Activated CD4-positive, alpha-beta T cell treated with anti-CD3 and anti-CD28 coated beads for 36 hours (primary cell): ENCODE measurements at regions not wholly inside any gene's neighbourhood (a gene's known extent, or its start where the extent isn't known, plus 50 kb on each side); places are given as distances from the start of the nearest gene placed in this dataset.

Experiments
- ATAC-seq: fragments of 200-7000 bp; cut with Tn5 transposase; one replicate; pipeline ENCODE4 v1.10.0; 2021; ENCODE audit warnings: mild to moderate bottlenecking, moderate library complexity
- CTCF ChIA-PET: fragments of 350-600 bp; sonication (Branson Sonifier 250); formaldehyde crosslinking; loops from one replicate; lab custom pipeline; 2021; ENCODE audit warnings: antibody characterized with exemption; lab: Charles Lee
- POLR2A ChIA-PET: fragments of 350-600 bp; sonication (Branson Sonifier 250); formaldehyde crosslinking; loops from one replicate; lab custom pipeline; 2021; ENCODE audit warnings: antibody characterized with exemption, inconsistent platforms; lab: Charles Lee
- DNase-seq: peaks from one replicate; pipeline ENCODE4 v3.0.0-alpha.2; 2020
- H3K27ac Mint-ChIP-seq: one replicate; pipeline ENCODE4 v1.8.0; 2021; ENCODE audit warnings: mixed read lengths
- H3K27me3 Mint-ChIP-seq: one replicate; pipeline ENCODE4 v1.8.0; 2021; ENCODE audit warnings: mixed read lengths
- H3K36me3 Mint-ChIP-seq: one replicate; pipeline ENCODE4 v1.8.0; 2021; ENCODE audit warnings: low read depth, mixed read lengths
- H3K4me1 Mint-ChIP-seq: one replicate; pipeline ENCODE4 v1.8.0; 2021; ENCODE audit warnings: mixed read lengths
- H3K4me3 Mint-ChIP-seq: one replicate; pipeline ENCODE4 v1.8.0; 2021; ENCODE audit warnings: mild to moderate bottlenecking, moderate library complexity, mixed read lengths
- H3K9me3 Mint-ChIP-seq: one replicate; pipeline ENCODE4 v1.8.0; 2021; ENCODE audit warnings: low read depth, mixed read lengths
- intact Hi-C, 2 experiments: fragments of 100-400 bp; cut with DNase I in 1 of 2; cut with micrococcal nuclease in 1 of 2; formaldehyde crosslinking; loops; one replicate each; pipeline versions ENCODE4 v1.14.2 to v1.15.1; 2022 to 2024; cut with DNase I, micrococcal nuclease

- no peaks in the 10 kb centered on the region for H3K36me3 Mint-ChIP-seq
- no peak for DNase-seq
- no peaks in the 10 kb centered on the region for H3K4me1 Mint-ChIP-seq
- POLR2A ChIA-PET = no interaction called here
- H3K9me3 Mint-ChIP-seq = no peaks in the 10 kb centered on the region
- no peak overlapping the region for H3K27ac Mint-ChIP-seq
- peaks cover 10% of the 10 kb centered on the region for H3K27me3 Mint-ChIP-seq
- CTCF ChIA-PET = interaction anchor here (0.9 kb wide), 1 partner anchor 13 kb away, joined by 3 read pairs; no protein-coding TSS in a partner anchor
- intact Hi-C loops = no loop called here
- H3K4me3 Mint-ChIP-seq = no peak overlapping the region
- no peak for ATAC-seq
Measured at GRCh38 chr18:47461406-47461948, 210.0 kb upstream of the SKOR2 start.

- Mint-ChIP-seq H3K27me3 (peaks cover 10% of the 10 kb centered on the region), H3K9me3 (no peaks in the 10 kb centered on the region), H3K4me1 (no peaks in the 10 kb centered on the region), H3K4me3 (no peak overlapping the region), H3K27ac (no peak overlapping the region), H3K36me3 (no peaks in the 10 kb centered on the region)
- intact Hi-C loops = no loop called here
- CTCF ChIA-PET = no interaction called here
- DNase-seq = no peak
- no peak for ATAC-seq
- POLR2A ChIA-PET = no interaction called here
Measured at GRCh38 chr18:47458483-47458882, 207.0 kb upstream of the SKOR2 start.

DNA sequence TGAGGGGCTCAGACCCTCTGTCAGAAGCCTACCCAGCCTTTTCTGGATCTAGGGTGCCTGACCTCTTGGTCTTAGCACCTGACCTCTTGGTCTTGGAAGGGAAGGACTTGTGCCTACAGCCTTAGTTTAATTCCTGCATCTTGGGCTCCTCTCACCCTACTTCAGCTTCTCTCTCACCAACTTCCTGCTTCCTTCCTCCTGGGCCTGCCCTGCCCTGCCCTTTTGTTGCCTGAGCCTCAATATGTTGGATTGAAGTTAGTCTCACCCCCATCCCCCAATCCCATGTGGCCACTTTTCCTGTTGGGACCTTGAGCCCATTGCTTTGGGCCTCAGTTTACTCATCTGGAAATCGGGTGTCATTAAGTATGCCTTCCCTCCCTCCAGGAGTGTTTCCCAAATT lies 206.2 kb upstream of the SKOR2 start:
- no peak for ATAC-seq
- Mint-ChIP-seq H3K27me3 (peaks cover 10% of the 10 kb centered on the region), H3K27ac (no peak overlapping the region), H3K9me3 (no peaks in the 10 kb centered on the region), H3K36me3 (no peaks in the 10 kb centered on the region), H3K4me1 (no peaks in the 10 kb centered on the region), H3K4me3 (no peak overlapping the region)
- DNase-seq = no peak
- intact Hi-C loops = no loop called here
- POLR2A ChIA-PET = no interaction called here
- CTCF ChIA-PET = no interaction called here

- Mint-ChIP-seq H3K4me3 (no peak overlapping the region), H3K4me1 (no peaks in the 10 kb centered on the region), H3K27me3 (peaks cover 2% of the 10 kb centered on the region), H3K9me3 (no peaks in the 10 kb centered on the region), H3K27ac (no peak overlapping the region), H3K36me3 (no peaks in the 10 kb centered on the region)
- no peak for DNase-seq
- CTCF ChIA-PET = no interaction called here
- POLR2A ChIA-PET = no interaction called here
- ATAC-seq = no peak
- intact Hi-C loops = no loop called here
Measured at GRCh38 chr18:47453038-47453437, 201.6 kb upstream of the SKOR2 start.

GRCh38 chr18:47448956-47449355 lies 197.5 kb upstream of the SKOR2 start:
- no peak overlapping the region for H3K27ac Mint-ChIP-seq
- H3K36me3 Mint-ChIP-seq = no peaks in the 10 kb centered on the region
- no peaks in the 10 kb centered on the region for H3K4me1 Mint-ChIP-seq
- ChIA-PET POLR2A (no interaction called here), CTCF (no interaction called here)
- peaks cover 6% of the 10 kb centered on the region for H3K27me3 Mint-ChIP-seq
- DNase-seq = no peak
- intact Hi-C loops = no loop called here
- ATAC-seq = no peak
- H3K9me3 Mint-ChIP-seq = peaks cover 6% of the 10 kb centered on the region
- no peak overlapping the region for H3K4me3 Mint-ChIP-seq

GRCh38 chr18:47441914-47442313 lies 190.5 kb upstream of the SKOR2 start:
- DNase-seq = no peak
- H3K27ac Mint-ChIP-seq = no peak overlapping the region
- H3K4me1 Mint-ChIP-seq = no peaks in the 10 kb centered on the region
- POLR2A ChIA-PET = no interaction called here
- peaks cover 6% of the 10 kb centered on the region for H3K9me3 Mint-ChIP-seq
- no peak for ATAC-seq
- peaks cover 27% of the 10 kb centered on the region for H3K27me3 Mint-ChIP-seq
- intact Hi-C loops = no loop called here
- H3K4me3 Mint-ChIP-seq = no peak overlapping the region
- CTCF ChIA-PET = no interaction called here
- no peaks in the 10 kb centered on the region for H3K36me3 Mint-ChIP-seq

DNA sequence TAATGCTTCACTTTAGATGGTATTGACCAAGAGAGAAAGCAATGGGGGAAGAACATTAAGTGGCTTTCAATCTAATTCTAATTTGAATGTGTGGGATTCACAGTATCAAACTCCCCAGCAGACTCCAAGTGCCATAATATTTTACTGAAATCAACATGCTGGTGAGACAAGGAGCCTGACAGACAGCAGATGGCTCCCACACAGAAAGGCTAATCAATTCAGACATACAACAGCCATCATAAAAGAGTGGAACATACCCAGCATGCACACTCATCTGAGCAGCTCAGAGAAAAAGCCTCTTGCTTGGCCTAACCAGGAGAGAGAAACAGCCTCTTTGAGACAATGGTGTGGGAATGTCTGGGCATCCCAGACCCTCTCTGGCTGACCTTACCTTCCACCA lies 186.5 kb upstream of the SKOR2 start:
- DNase-seq = no peak
- POLR2A ChIA-PET = no interaction called here
- CTCF ChIA-PET = no interaction called here
- ATAC-seq = no peak
- Mint-ChIP-seq H3K4me1 (no peaks in the 10 kb centered on the region), H3K27ac (no peak overlapping the region), H3K36me3 (no peaks in the 10 kb centered on the region), H3K9me3 (no peaks in the 10 kb centered on the region), H3K4me3 (no peak overlapping the region), H3K27me3 (peaks cover 25% of the 10 kb centered on the region)
- intact Hi-C loops = no loop called here

GRCh38 chr18:47436871-47437270 lies 185.4 kb upstream of the SKOR2 start:
- ChIA-PET POLR2A (no interaction called here), CTCF (no interaction called here)
- no peaks in the 10 kb centered on the region for H3K4me1 Mint-ChIP-seq
- intact Hi-C loops = no loop called here
- no peak overlapping the region for H3K27ac Mint-ChIP-seq
- no peaks in the 10 kb centered on the region for H3K9me3 Mint-ChIP-seq
- DNase-seq (no peak), ATAC-seq (no peak)
- no peaks in the 10 kb centered on the region for H3K36me3 Mint-ChIP-seq
- H3K27me3 Mint-ChIP-seq = peaks cover 23% of the 10 kb centered on the region
- no peak overlapping the region for H3K4me3 Mint-ChIP-seq

DNA sequence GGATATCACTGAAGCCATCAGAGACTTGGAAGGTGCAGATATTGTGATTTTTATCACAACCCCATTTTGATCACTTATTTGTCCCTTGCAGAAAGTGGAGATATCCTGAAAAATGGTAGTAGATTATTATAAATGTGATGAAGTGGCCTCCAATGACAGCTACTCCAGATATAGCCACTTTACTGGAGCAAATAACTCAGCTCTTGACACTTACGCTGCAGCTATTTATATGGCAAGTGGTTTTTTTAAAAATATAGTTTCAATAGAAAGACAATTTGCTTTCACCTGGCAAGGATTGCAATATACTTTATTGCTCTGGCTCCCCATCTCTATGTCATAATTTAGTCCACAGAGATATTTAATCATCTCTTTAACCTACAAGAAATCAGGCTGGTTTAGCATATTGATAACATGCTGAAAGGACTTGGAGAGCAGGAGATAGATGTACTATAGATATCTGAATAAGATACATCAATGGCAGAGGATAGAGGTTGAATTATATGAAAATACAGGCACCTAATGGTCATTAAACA lies 182.8 kb upstream of the SKOR2 start:
- Mint-ChIP-seq H3K27me3 (peaks cover 11% of the 10 kb centered on the region), H3K4me3 (no peak overlapping the region), H3K4me1 (no peaks in the 10 kb centered on the region), H3K27ac (no peak overlapping the region), H3K36me3 (no peaks in the 10 kb centered on the region), H3K9me3 (no peaks in the 10 kb centered on the region)
- CTCF ChIA-PET = no interaction called here
- POLR2A ChIA-PET = no interaction called here
- intact Hi-C loops = no loop called here
- ATAC-seq = no peak
- DNase-seq = no peak

GRCh38 chr18:47427923-47428637 lies 176.6 kb upstream of the SKOR2 start:
- H3K4me1 Mint-ChIP-seq = no peaks in the 10 kb centered on the region
- ATAC-seq = no peak
- H3K4me3 Mint-ChIP-seq = no peak overlapping the region
- H3K27ac Mint-ChIP-seq = no peak overlapping the region
- CTCF ChIA-PET = no interaction called here
- intact Hi-C loops = no loop called here
- no peaks in the 10 kb centered on the region for H3K9me3 Mint-ChIP-seq
- no peak for DNase-seq
- H3K36me3 Mint-ChIP-seq = no peaks in the 10 kb centered on the region
- POLR2A ChIA-PET = no interaction called here
- H3K27me3 Mint-ChIP-seq = peaks cover 3% of the 10 kb centered on the region

DNA sequence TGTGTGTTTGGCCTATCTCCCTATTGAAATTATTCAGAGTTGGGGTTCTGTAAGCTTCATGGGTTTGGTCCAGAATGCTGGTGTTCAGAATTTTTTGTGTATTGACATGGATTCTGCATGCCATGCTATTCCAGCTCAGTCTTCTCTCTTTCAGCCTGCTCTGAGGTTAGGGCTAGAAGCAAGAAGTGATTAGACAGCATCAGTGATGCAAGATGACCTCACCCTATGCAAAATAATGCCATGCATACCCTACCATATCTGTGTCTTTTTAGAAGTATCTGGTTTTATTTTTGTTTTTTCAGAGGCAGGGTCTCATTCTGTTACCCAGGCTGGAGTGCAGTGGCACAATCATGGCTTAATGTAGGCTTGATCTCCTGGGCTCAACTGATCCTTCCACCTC lies 175.6 kb upstream of the SKOR2 start:
- no peak for DNase-seq
- Mint-ChIP-seq H3K36me3 (no peaks in the 10 kb centered on the region), H3K27me3 (peaks cover 3% of the 10 kb centered on the region), H3K4me3 (no peak overlapping the region), H3K27ac (no peak overlapping the region), H3K4me1 (no peaks in the 10 kb centered on the region), H3K9me3 (no peaks in the 10 kb centered on the region)
- no peak for ATAC-seq
- intact Hi-C loops = no loop called here
- ChIA-PET POLR2A (no interaction called here), CTCF (interaction anchor here (0.5 kb wide), 1 partner anchor 633 kb away, joined by 3 read pairs; no protein-coding TSS in a partner anchor)

DNA sequence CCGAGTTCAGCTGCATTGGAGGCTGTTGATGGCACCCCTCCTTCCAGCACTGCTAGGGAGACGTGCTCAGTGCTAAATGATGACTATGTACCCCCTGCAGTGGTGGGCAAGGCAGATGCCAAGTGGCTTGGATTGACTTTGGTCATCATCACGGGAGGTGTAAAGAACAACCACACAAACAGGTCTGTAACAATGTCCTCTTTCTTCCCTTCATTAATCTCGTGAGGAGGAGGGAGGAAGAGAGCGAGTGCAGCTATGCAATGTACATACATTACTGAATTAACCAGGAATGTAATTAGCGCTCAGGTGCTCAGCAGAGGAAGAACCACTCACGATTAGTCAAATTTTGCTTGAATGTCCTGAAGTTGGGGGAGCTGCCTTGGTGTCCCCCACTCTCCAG lies 173.9 kb upstream of the SKOR2 start:
- ChIA-PET CTCF (no interaction called here), POLR2A (no interaction called here)
- Mint-ChIP-seq H3K27me3 (peaks cover 7% of the 10 kb centered on the region), H3K4me3 (no peak overlapping the region), H3K27ac (no peak overlapping the region), H3K4me1 (no peaks in the 10 kb centered on the region), H3K9me3 (no peaks in the 10 kb centered on the region), H3K36me3 (no peaks in the 10 kb centered on the region)
- DNase-seq (no peak), ATAC-seq (no peak)
- intact Hi-C loops = no loop called here
